Right atrium auricular region (tissue), 2 donors: ENCODE measurements at regions not wholly inside any gene's neighbourhood (a gene's known extent, or its start where the extent isn't known, plus 50 kb on each side); places are given as distances from the start of the nearest gene placed in this dataset.
A peak's percentile ranks its signal among the peaks of the same experiment; 100 is the strongest.

Source experiments
- DNase-seq: peaks from one replicate; pipeline ENCODE4 v3.0.0-alpha.2; 2019; ENCODE audit warnings: low spot score
- H3K27ac ChIP-seq, 2 donors: fragments of 200-600 bp; sonication (generic); 1 replicate in 1 of 2; 2 replicates in 1 of 2; pipeline ENCODE4 v1.5.1; 2016 to 2019
- H3K27me3 ChIP-seq, 2 donors: fragments of 200-600 bp; sonication (generic); one replicate each; pipeline versions ENCODE4 v1.5.1 to v1.6.0; 2017 to 2019
- H3K36me3 ChIP-seq: fragments of 200-600 bp; sonication (generic); one replicate; pipeline ENCODE4 v1.5.1; 2016
- H3K4me1 ChIP-seq, 2 donors: fragments of 200-600 bp; sonication (generic); one replicate each; pipeline versions ENCODE4 v1.5.1 to v1.6.0; 2017 to 2019
- H3K4me3 ChIP-seq, 2 donors: fragments of 200-600 bp; sonication (generic); 1 replicate in 1 of 2; 2 replicates in 1 of 2; pipeline ENCODE4 v1.5.1; 2017 to 2019; ENCODE audit warnings: mild to moderate bottlenecking in 1 of 2, moderate library complexity in 1 of 2
- H3K9me3 ChIP-seq, 2 donors: fragments of 200-600 bp; sonication (generic); one replicate each; pipeline ENCODE4 v1.5.1; 2019
- CTCF ChIP-seq, 2 donors: fragments of 200-600 bp; sonication (generic); IDR thresholded peaks; one replicate each; pipeline ENCODE4 v1.5.1; 2019; ENCODE audit warnings: antibody characterized with exemption in 2 of 2

GRCh38 chr2:64750817-64751285 is 97.1 kb upstream of the SERTAD2 start:
- peak overlapping the region; percentile 97 for H3K27ac ChIP-seq
- peak in 1 of 2 donors; percentile 35 for TF ChIP-seq CTCF (IDR thresholded peaks at IDR 0.05)
- peak; percentile 99 for DNase-seq
- H3K4me1 ChIP-seq, result peaks cover 0 to 26% of the 10 kb centered on the region in 2 donors
- no peaks in the 10 kb centered on the region for H3K27me3 ChIP-seq
- H3K36me3 ChIP-seq, result no peaks in the 10 kb centered on the region
- H3K4me3 ChIP-seq, result peak overlapping the region; percentile 68 to 73
- no peaks in the 10 kb centered on the region for H3K9me3 ChIP-seq

- Histone ChIP-seq H3K4me3 (peak overlapping the region; percentile 72 to 77), H3K36me3 (no peaks in the 10 kb centered on the region), H3K4me1 (peaks cover 0 to 26% of the 10 kb centered on the region in 2 donors), H3K27me3 (no peaks in the 10 kb centered on the region), H3K9me3 (no peaks in the 10 kb centered on the region), H3K27ac (peak overlapping the region; percentile 95 to 100)
- peak; percentile 22 to 52 for TF ChIP-seq CTCF (IDR thresholded peaks at IDR 0.05)
- DNase-seq, result peak; percentile 99
Measured at GRCh38 chr2:64751286-64752260, 97.9 kb upstream of the SERTAD2 start.

GRCh38 chr2:64753399-64753798 is 99.7 kb upstream of the SERTAD2 start:
- peaks cover 0 to 26% of the 10 kb centered on the region in 2 donors for H3K4me1 ChIP-seq
- H3K27me3 ChIP-seq, result no peaks in the 10 kb centered on the region
- DNase-seq, result no peak
- H3K9me3 ChIP-seq, result no peaks in the 10 kb centered on the region
- H3K36me3 ChIP-seq, result no peaks in the 10 kb centered on the region
- no peak for TF ChIP-seq CTCF (IDR thresholded peaks at IDR 0.05)
- no peak overlapping the region for H3K27ac ChIP-seq
- H3K4me3 ChIP-seq, result no peak overlapping the region

- no peak for TF ChIP-seq CTCF (IDR thresholded peaks at IDR 0.05)
- Histone ChIP-seq H3K36me3 (no peaks in the 10 kb centered on the region), H3K27me3 (no peaks in the 10 kb centered on the region), H3K4me1 (peaks cover 0 to 14% of the 10 kb centered on the region in 2 donors), H3K4me3 (no peak overlapping the region), H3K27ac (no peak overlapping the region), H3K9me3 (no peaks in the 10 kb centered on the region)
- DNase-seq, result no peak
Measured at GRCh38 chr2:64754570-64754969, 100.9 kb upstream of the SERTAD2 start.

GRCh38 chr2:64757126-64757525 is 103.4 kb upstream of the SERTAD2 start:
- Histone ChIP-seq H3K27me3 (no peaks in the 10 kb centered on the region), H3K27ac (no peak overlapping the region), H3K4me1 (peaks cover 0 to 7% of the 10 kb centered on the region in 2 donors), H3K4me3 (no peak overlapping the region), H3K36me3 (no peaks in the 10 kb centered on the region), H3K9me3 (no peaks in the 10 kb centered on the region)
- DNase-seq, result no peak
- no peak for TF ChIP-seq CTCF (IDR thresholded peaks at IDR 0.05)
